HepG2 (cell line): ENCODE measurements at regions not wholly inside any gene's neighbourhood (a gene's known extent, or its start where the extent isn't known, plus 50 kb on each side); places are given as distances from the start of the nearest gene placed in this dataset.

ENCODE experiments used
- ATAC-seq: fragments of 200-7000 bp; cut with Tn5 transposase; 3 replicates; pipeline ENCODE4 v1.9.1; 2020; ENCODE audit warnings: mild to moderate bottlenecking, moderate library complexity
- BruUV-seq: library from RNA; stranded (reverse); fragments of 400-500 nt; replicated peaks from 2 replicates; lab custom pipeline; 2021; lab: Mats Ljungman, UMichigan
- CTCF ChIA-PET: fragments of 300-600 bp; formaldehyde crosslinking; extraction: SDS; loops from one replicate; lab custom pipeline; 2021; ENCODE audit warnings: low total read pairs, inconsistent platforms, low intra/inter-chr PET ratio; lab: Yijun Ruan, JAX
- POLR2A ChIA-PET: fragments of 350-600 bp; sonication (Branson Sonifier 250); formaldehyde crosslinking; loops from one replicate; lab custom pipeline; 2020; ENCODE audit warnings: antibody characterized with exemption, inconsistent platforms; lab: Yijun Ruan, JAX
- DNase-seq: peaks from one replicate; pipeline ENCODE4 v3.0.0-alpha.2; 2015; ENCODE audit warnings: low spot score
- FAIRE-seq: peaks from 3 replicates; lab custom pipeline; 2011; peaks lifted over from hg19 to GRCh38; lab: Jason Lieb, UNC
- H2AFZ ChIP-seq: one replicate; pipeline ENCODE4 v1.6.1; 2011; ENCODE audit warnings: low read length, inconsistent platforms
- H3K27ac ChIP-seq: fragments of 300-600 bp; 3 replicates; pipeline ENCODE4 v1.8.0; 2011; ENCODE audit warnings: mixed run types, mild to moderate bottlenecking, mixed read lengths, low read length, inconsistent platforms; ENCODE audit not compliant: insufficient read depth; ENCODE audit errors: extremely low read length
- H3K27me3 ChIP-seq, 2 experiments: fragments of 200-600 bp in 1 of 2; 2 replicates in 1 of 2; 3 replicates in 1 of 2; pipeline versions ENCODE4 v1.6.0 to v1.8.0; 2011; ENCODE audit warnings: low read length in 2 of 2, mild to moderate bottlenecking in 2 of 2, moderate library complexity in 2 of 2, inconsistent platforms in 1 of 2; ENCODE audit not compliant: insufficient read depth in 2 of 2, control insufficient read depth in 1 of 2
- H3K36me3 ChIP-seq, 2 experiments: fragments of 200-600 bp in 1 of 2; replicated peaks in 1 of 2; 2 replicates in 1 of 2; 3 replicates in 1 of 2; pipeline versions ENCODE4 v1.5.1 to v1.8.0; 2011; ENCODE audit warnings: low read length in 2 of 2, inconsistent platforms in 1 of 2; ENCODE audit not compliant: insufficient read depth in 2 of 2, control insufficient read depth in 1 of 2
- H3K4me1 ChIP-seq: 2 replicates; pipeline ENCODE4 v1.5.1; 2012; ENCODE audit warnings: low read length, inconsistent platforms; ENCODE audit not compliant: insufficient read depth
- H3K4me2 ChIP-seq: 2 replicates; pipeline ENCODE4 v1.6.0; 2011; ENCODE audit warnings: low read depth, low read length, inconsistent platforms
- H3K4me3 ChIP-seq, 3 experiments: fragments of 200-600 bp in 1 of 3; sonication (generic), shearing (Covaris generic) in 1 of 3; replicated peaks in 1 of 3; 2 replicates each; pipeline ENCODE4 v1.5.1; 2011 to 2016; ENCODE audit warnings: low read length in 3 of 3, inconsistent platforms in 2 of 3, low read depth in 2 of 3, mild to moderate bottlenecking in 2 of 3, control low read depth in 1 of 3, mixed read lengths in 1 of 3; ENCODE audit not compliant: insufficient read depth in 1 of 3
- H3K79me2 ChIP-seq: one replicate; pipeline ENCODE4 v1.6.1; 2011; ENCODE audit warnings: low read length, inconsistent platforms; ENCODE audit not compliant: insufficient read depth
- H3K9ac ChIP-seq: 2 replicates; pipeline ENCODE4 v1.6.0; 2011; ENCODE audit warnings: mild to moderate bottlenecking, low read depth, low read length, inconsistent platforms; ENCODE audit not compliant: insufficient read depth
- H3K9me3 ChIP-seq: 2 replicates; pipeline ENCODE4 v1.5.1; 2012; ENCODE audit warnings: mild to moderate bottlenecking, low read length
- H4K20me1 ChIP-seq: 2 replicates; pipeline ENCODE4 v1.6.0; 2011; ENCODE audit warnings: inconsistent platforms, mild to moderate bottlenecking, low read length, moderate library complexity; ENCODE audit not compliant: insufficient read depth
- HNRNPL ChIP-seq: fragments of 200-400 bp; formaldehyde crosslinking; IDR thresholded peaks from 2 replicates; pipeline ENCODE4 v1.6.1; 2017; ENCODE audit warnings: mild to moderate bottlenecking, low read depth, low read length
- HNRNPUL1 ChIP-seq: fragments of 200-400 bp; formaldehyde crosslinking; IDR thresholded peaks from 2 replicates; pipeline ENCODE4 v1.6.1; 2017; ENCODE audit warnings: low read depth, mild to moderate bottlenecking, low read length, moderate library complexity
- MIER2 ChIP-seq: IDR thresholded peaks from 2 replicates; pipeline ENCODE4 v1.6.1; 2016; ENCODE audit warnings: missing biosample characterization, missing genetic modification reagents
- NR2F1 ChIP-seq, 2 experiments: fragments of 450-650 bp in 1 of 2; formaldehyde crosslinking in 1 of 2; IDR thresholded peaks; 2 replicates each; pipeline versions ENCODE4 v1.5.0 to v1.6.1; 2016 to 2020; ENCODE audit warnings: mild to moderate bottlenecking in 1 of 2, missing compliant biosample characterization in 1 of 2, missing genetic modification reagents in 1 of 2, moderate library complexity in 1 of 2
- PAXIP1 ChIP-seq: sonication (generic); formaldehyde crosslinking; conservative IDR thresholded peaks from 2 replicates; pipeline ENCODE4 v1.4.0; 2020; ENCODE audit warnings: mild to moderate bottlenecking, missing genetic modification reagents, moderate library complexity
- RBFOX2 ChIP-seq: fragments of 200-400 bp; formaldehyde crosslinking; IDR thresholded peaks from 2 replicates; pipeline ENCODE4 v1.6.1; 2017; ENCODE audit warnings: low read depth, mild to moderate bottlenecking, low read length
- RORA ChIP-seq: sonication (generic); formaldehyde crosslinking; IDR thresholded peaks from 2 replicates; pipeline ENCODE4 v1.5.0; 2020; ENCODE audit warnings: mild to moderate bottlenecking, missing genetic modification reagents, moderate library complexity
- U2AF2 ChIP-seq: fragments of 200-400 bp; formaldehyde crosslinking; IDR thresholded peaks from 2 replicates; pipeline ENCODE4 v1.6.1; 2017; ENCODE audit warnings: low read depth, mild to moderate bottlenecking, low read length
- ZNF180 ChIP-seq: sonication (generic); formaldehyde crosslinking; IDR thresholded peaks from 2 replicates; pipeline ENCODE4 v1.4.0; 2020; ENCODE audit warnings: low read depth, missing genetic modification reagents, borderline replicate concordance
- ZNF251 ChIP-seq: sonication (generic); formaldehyde crosslinking; IDR thresholded peaks from 2 replicates; pipeline ENCODE4 v1.9.0; 2021; ENCODE audit warnings: mild to moderate bottlenecking, missing genetic modification reagents
- WGBS: methylation state at CpG from one replicate; pipeline ENCODE4 v1.1.6; 2017; ENCODE audit warnings: low lambda C conversion rate; 5-methylcytosine and 5-hydroxymethylcytosine counted together
- in situ Hi-C: cut with HindIII; loops from 2 replicates; pipeline ENCODE4 v1.10.0; 2017; ENCODE audit warnings: low pct_unique_long_range_greater_than_20kb; ENCODE audit not compliant: extremely low pct_ligation_motif_present
- intact Hi-C: fragments of 100-400 bp; cut with micrococcal nuclease; formaldehyde crosslinking; loops from one replicate; pipeline ENCODE4 v1.10.0; 2022; ENCODE audit not compliant: unreplicated experiment
- TF ChIP-seq, protein P1 (sequence below): IDR thresholded peaks from 2 replicates; pipeline ENCODE4 v1.6.1; 2016; ENCODE audit warnings: low read depth, missing genetic modification reagents, missing compliant biosample characterization
- TF ChIP-seq, protein P2 (sequence below): IDR thresholded peaks from 2 replicates; pipeline ENCODE4 v1.6.1; 2016; ENCODE audit warnings: missing genetic modification reagents, missing compliant biosample characterization

- Histone ChIP-seq H3K27ac (no peak overlapping the region), H3K36me3 (no peaks in the 10 kb centered on the region), H3K4me1 (peaks cover 99% of the 10 kb centered on the region), H3K4me2 (peak overlapping the region; percentile 79), H3K27me3 (no peaks in the 10 kb centered on the region), H2AFZ (no peak overlapping the region), H3K4me3 (no peak overlapping the region), H3K79me2 (peaks cover 3% of the 10 kb centered on the region), H4K20me1 (no peaks in the 10 kb centered on the region), H3K9me3 (no peaks in the 10 kb centered on the region), H3K9ac (no peak overlapping the region)
- POLR2A ChIA-PET, result no interaction called here
- WGBS, result no CpG with 5 or more reads among the region's 1 CpG
- TF ChIP-seq U2AF2, result no peak
- no peak for TF ChIP-seq RBFOX2
- no peak for TF ChIP-seq RORA
- no peak for TF ChIP-seq NR2F1 (CRISPR knock-in tag; IDR thresholded peaks at IDR 0.05)
- TF ChIP-seq, protein P1, sequence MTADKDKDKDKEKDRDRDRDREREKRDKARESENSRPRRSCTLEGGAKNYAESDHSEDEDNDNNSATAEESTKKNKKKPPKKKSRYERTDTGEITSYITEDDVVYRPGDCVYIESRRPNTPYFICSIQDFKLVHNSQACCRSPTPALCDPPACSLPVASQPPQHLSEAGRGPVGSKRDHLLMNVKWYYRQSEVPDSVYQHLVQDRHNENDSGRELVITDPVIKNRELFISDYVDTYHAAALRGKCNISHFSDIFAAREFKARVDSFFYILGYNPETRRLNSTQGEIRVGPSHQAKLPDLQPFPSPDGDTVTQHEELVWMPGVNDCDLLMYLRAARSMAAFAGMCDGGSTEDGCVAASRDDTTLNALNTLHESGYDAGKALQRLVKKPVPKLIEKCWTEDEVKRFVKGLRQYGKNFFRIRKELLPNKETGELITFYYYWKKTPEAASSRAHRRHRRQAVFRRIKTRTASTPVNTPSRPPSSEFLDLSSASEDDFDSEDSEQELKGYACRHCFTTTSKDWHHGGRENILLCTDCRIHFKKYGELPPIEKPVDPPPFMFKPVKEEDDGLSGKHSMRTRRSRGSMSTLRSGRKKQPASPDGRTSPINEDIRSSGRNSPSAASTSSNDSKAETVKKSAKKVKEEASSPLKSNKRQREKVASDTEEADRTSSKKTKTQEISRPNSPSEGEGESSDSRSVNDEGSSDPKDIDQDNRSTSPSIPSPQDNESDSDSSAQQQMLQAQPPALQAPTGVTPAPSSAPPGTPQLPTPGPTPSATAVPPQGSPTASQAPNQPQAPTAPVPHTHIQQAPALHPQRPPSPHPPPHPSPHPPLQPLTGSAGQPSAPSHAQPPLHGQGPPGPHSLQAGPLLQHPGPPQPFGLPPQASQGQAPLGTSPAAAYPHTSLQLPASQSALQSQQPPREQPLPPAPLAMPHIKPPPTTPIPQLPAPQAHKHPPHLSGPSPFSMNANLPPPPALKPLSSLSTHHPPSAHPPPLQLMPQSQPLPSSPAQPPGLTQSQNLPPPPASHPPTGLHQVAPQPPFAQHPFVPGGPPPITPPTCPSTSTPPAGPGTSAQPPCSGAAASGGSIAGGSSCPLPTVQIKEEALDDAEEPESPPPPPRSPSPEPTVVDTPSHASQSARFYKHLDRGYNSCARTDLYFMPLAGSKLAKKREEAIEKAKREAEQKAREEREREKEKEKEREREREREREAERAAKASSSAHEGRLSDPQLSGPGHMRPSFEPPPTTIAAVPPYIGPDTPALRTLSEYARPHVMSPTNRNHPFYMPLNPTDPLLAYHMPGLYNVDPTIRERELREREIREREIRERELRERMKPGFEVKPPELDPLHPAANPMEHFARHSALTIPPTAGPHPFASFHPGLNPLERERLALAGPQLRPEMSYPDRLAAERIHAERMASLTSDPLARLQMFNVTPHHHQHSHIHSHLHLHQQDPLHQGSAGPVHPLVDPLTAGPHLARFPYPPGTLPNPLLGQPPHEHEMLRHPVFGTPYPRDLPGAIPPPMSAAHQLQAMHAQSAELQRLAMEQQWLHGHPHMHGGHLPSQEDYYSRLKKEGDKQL, result no peak
- TF ChIP-seq, protein P2, sequence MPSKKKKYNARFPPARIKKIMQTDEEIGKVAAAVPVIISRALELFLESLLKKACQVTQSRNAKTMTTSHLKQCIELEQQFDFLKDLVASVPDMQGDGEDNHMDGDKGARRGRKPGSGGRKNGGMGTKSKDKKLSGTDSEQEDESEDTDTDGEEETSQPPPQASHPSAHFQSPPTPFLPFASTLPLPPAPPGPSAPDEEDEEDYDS (CRISPR knock-in tag), result no peak
- no peak for TF ChIP-seq ZNF180 (CRISPR knock-in tag)
- TF ChIP-seq ZNF251 (CRISPR knock-in tag), result no peak
- TF ChIP-seq HNRNPUL1, result no peak
- TF ChIP-seq PAXIP1 (CRISPR knock-in tag), result no peak
- TF ChIP-seq MIER2 (CRISPR knock-in tag), result no peak
- TF ChIP-seq HNRNPL, result no peak
- intact Hi-C loops, result no loop called here
- DNase-seq (no peak), FAIRE-seq (no peak), ATAC-seq (no peak)
- in situ Hi-C loops, result loop anchor here (10.0 kb wide), 1 partner anchor 256 kb away; no protein-coding TSS in a partner anchor
- CTCF ChIA-PET, result no interaction called here
- BruUV-seq, result no TSS peak
Observed at GRCh38 chrX:120750381-120750780, 120.5 kb upstream of the C1GALT1C1 start.
